DND-41 (cell line): ENCODE measurements at regions not wholly inside any gene's neighbourhood (a gene's known extent, or its start where the extent isn't known, plus 50 kb on each side); places are given as distances from the start of the nearest gene placed in this dataset.

ENCODE experiments used
- CTCF ChIP-seq: IDR thresholded peaks from 2 replicates; pipeline ENCODE4 v1.5.1; 2012; ENCODE audit warnings: borderline replicate concordance, low read length, moderate library complexity, mild to moderate bottlenecking; ENCODE audit not compliant: poor library complexity, severe bottlenecking; ENCODE audit errors: extremely low read depth
- EZH2 ChIP-seq: IDR thresholded peaks from 3 replicates; pipeline ENCODE4 v1.6.1; 2012; ENCODE audit warnings: borderline replicate concordance, low read depth, mild to moderate bottlenecking, moderate library complexity, low read length, inconsistent platforms; ENCODE audit not compliant: severe bottlenecking

GRCh38 chr20:40632346-40632976 is 56.6 kb downstream of the MAFB start:
- TF ChIP-seq CTCF (no peak), EZH2 (no peak)
